Stimulated activated CD4-positive, alpha-beta T cell treated with anti-CD3 and anti-CD28 coated beads, Interleukin-1b, Interleukin-23, amount 100 ng/mL, for 1 hour (primary cell): ENCODE measurements at regions not wholly inside any gene's neighbourhood (a gene's known extent, or its start where the extent isn't known, plus 50 kb on each side); places are given as distances from the start of the nearest gene placed in this dataset.

ENCODE experiments used
- DNase-seq, 2 donors: peaks; one replicate each; pipeline ENCODE4 v3.0.0-alpha.2; 2020; ENCODE audit warnings: low read depth in 2 of 2

- no peak for DNase-seq
These were observed 984.4 kb upstream of the WWC1 start for GRCh38 chr5:167307042-167307441.

DNA sequence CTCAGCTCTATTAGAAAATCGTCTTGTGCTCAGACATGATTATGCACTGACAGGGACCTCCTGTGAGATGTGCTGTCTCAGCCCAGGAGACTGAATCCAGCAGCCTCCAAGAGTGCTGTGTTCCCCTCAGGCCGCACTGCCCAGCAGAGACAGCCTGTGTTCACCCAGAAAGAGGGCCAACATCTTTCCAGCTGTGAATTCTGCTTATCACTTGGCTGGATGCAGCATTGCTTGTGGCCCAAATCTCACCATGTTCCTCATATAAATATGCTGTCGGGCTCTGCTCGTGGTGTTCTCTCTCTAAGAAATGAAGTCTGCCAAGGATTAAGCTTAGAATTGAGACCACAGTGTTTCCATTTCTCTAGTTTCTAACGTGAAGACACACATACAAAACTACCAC lies 983.0 kb upstream of the WWC1 start:
- DNase-seq = no peak

DNA sequence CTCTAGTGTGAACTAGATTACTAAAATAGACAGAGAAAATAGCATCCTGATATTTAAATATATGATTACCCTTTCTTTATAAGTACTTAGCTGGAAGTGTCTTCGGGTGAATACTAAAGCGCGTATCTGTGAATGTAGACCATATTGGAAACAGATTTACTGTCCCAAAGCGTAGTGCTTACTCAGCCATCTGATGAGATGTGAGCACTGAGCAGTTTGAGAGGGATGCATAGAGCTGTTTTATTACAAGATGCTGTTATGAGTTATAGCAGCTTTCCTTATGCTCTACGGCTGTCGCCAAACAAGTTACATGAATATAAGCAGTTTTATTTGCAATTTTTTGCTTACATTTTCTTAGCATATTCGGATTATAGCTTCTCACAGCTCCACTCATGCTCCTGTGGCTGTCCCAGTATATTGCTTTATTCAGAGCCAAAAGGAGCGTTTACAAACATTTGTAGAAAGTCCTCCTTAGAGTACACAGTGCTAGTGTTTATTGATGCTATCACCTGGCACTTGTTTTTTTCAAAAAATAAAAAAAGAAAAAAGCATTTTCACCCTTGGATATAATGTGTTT lies 981.4 kb upstream of the WWC1 start:
- no peak for DNase-seq

DNA sequence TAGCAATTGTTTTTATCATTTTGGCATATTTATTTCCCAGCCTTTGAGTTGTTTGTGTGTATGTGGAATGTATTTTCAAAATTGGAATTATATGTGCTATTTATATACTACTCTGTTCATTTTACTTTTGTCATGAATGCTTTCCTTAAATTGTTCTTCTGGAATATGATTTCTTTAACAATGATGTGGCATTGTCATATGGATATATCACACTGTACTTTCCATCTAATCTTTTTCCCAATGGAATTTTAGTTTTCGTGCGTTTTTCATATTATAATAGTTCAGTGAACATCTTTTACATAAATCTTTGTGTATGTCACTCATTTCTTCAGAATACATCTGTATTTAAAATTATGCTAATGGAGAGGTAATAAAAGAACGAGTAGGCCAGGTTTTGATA lies 980.1 kb upstream of the WWC1 start:
- DNase-seq = no peak

GRCh38 chr5:167312225-167312624 lies 979.2 kb upstream of the WWC1 start:
- DNase-seq = no peak

- DNase-seq = no peak
These were observed 975.7 kb upstream of the WWC1 start for GRCh38 chr5:167315762-167316161.

GRCh38 chr5:167317884-167318283 lies 973.6 kb upstream of the WWC1 start:
- no peak for DNase-seq

DNA sequence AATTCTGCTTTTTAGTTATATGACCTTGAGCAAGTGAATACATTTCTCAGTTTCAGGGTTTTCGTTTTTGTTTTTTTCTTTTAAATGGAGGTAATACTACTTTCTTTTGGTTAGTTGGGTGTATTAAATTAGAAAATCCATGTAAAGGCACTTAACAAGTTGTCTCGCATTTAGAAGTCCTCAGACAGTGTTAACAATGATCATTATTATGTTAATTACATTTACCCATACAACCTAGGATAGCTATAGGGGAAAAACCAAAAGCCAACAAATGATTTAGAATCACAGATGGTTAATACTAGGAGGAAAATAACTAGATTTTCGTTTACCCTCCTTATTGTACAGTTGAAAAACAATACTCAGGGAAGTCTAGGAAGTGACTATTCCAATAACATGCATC lies 972.2 kb upstream of the WWC1 start:
- no peak for DNase-seq

- DNase-seq = no peak
These were observed 971.4 kb upstream of the WWC1 start for GRCh38 chr5:167320019-167320418.

- no peak for DNase-seq
These were observed 959.1 kb upstream of the WWC1 start for GRCh38 chr5:167332309-167332708.

GRCh38 chr5:167336161-167336560 lies 955.3 kb upstream of the WWC1 start:
- no peak for DNase-seq

DNA sequence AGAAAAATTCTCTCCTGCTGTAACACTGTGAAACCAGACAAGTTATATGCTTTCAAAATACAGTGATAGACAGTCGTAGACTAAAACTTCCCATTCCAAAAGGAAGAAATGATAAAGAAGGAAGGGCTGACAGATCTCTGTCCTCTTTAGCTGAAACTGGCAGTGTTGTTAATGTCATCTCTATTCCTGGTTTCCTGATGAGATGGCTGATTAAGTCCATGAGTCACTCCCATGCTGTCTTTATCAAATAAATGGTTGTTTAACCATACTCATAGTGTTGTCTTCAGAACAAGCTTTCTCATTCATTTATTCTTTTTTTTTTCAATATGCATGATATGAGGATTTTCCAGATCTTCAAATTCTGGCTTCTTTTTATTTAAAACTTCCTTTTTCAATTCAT lies 952.2 kb upstream of the WWC1 start:
- DNase-seq = no peak

DNA sequence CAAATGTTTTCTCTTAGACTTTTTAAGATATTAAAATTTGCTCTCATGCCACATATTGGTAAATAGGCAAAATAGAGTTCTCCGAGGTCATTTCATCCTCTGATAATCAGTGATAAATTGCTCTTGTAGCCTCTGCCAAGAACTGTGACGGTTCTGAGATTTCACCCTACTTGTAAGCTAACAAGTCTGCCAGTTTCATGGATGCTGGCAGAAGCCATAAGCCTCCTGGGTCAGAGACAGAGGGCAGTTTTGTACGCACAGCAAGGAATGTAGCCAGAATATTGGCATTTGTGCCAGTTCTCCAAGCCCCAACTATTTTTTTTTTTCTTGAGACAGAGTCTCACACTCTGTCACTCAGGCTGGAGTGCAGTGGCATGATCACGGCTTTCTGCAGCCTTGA lies 945.0 kb upstream of the WWC1 start:
- DNase-seq = no peak

DNA sequence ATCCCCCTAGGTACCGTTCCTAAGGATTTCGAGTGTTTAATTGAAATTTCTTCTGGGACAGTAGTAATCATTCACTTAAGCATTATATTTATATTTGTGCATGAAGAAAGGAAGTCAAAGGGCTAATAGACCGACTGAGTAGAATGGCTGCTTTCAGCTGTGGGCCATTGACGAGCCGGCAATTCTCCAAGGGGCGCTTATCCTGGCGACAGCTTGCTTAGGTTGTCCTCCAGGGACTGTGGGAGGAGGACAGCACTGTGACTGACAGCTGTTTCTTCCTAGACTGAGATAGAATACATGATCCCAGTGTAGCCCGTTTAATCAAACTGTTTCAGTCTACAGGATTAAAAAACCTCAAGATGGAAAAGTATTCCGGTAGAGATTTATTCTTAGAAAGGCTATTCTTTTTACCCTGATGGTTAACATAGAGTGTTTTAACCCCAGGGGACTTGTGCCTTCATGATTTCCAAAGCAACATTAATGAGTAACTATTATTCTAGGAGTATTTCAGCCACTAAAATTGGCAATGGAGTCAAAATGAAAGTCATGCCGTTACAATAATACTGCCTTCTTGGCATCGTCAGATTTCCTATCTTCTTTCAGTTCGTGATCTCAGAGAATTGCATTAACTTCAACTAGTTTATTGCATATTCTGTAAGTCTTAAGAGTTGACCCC lies 943.1 kb upstream of the WWC1 start:
- DNase-seq = no peak

GRCh38 chr5:167348980-167349379 lies 942.5 kb upstream of the WWC1 start:
- DNase-seq = no peak

DNA sequence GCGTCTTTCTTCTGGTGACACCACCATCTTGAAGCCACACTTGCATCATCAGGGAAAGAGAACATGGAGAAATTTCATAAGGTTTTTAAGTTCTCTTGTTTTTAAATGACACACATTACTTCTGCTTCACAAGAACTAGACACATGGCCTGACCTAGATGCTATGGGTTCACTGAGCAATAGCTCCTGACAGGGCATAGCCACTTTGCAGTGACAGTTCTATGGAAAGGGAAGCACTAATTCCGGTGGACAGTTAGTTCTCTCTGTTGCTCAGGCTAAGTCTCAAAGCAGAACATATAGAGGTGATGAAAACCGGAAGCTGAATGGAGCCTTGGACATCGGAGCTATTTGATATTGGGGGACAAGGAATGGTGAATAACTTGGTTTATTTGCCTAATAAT lies 940.1 kb upstream of the WWC1 start:
- no peak for DNase-seq

DNA sequence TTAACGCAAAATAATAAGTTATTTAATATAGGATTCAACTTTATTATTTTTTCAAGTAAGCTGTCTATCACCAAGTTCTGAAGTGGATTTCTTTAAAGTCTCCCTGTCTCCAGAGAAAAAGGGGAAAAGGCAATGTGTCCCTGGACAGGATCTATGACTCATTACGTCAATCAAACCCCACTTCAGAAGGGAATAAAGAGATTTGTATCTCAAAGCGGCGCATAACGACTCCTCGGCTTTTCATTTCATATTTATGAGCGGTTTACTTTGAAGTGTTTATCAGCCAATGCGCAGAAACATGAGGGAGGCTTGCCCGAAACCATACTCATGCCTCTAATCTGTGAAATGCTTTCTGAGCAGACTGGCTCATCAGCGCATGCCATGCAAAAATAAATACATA lies 938.6 kb upstream of the WWC1 start:
- DNase-seq = no peak

- DNase-seq = no peak
These were observed 936.1 kb upstream of the WWC1 start for GRCh38 chr5:167355346-167355745.

DNA sequence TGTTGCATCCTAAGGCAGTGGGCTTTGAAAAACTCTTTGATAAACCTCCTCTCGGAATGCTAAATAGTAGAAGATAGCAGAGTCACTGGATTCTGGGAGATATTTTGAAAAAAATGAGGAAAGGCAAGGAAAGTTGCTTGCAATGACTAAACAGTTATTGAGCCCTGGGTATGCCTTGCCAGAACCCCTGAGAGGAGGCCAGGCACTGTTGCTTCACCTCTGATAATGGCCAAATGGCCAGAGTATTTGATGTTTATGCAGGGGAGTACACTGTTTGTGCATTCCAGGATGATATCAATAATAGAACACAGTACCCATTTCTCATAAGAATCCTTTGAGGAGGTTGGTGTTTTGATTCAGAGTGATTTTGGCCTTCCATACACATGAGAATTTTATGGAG lies 935.1 kb upstream of the WWC1 start:
- DNase-seq = no peak

- no peak for DNase-seq
These were observed 932.5 kb upstream of the WWC1 start for GRCh38 chr5:167358868-167359492.

- no peak for DNase-seq
These were observed 929.6 kb upstream of the WWC1 start for GRCh38 chr5:167361795-167362194.

GRCh38 chr5:167363065-167363464 lies 928.4 kb upstream of the WWC1 start:
- DNase-seq = no peak

DNA sequence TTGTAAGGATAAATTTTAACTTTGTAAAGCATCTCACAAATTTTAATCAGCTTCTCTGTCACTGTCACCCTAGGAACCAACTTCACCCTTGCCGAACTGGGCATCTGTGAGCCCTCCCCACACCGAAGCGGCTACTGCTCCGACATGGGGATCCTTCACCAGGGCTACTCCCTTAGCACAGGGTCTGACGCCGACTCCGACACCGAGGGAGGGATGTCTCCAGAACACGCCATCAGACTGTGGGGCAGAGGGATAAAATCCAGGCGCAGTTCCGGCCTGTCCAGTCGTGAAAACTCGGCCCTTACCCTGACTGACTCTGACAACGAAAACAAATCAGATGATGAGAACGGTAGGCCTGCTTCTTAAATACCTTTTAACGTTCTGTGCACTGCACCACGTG lies 916.3 kb upstream of the WWC1 start:
- no peak for DNase-seq
